ENCODE measurements at regions not wholly inside any gene's neighbourhood (a gene's known extent, or its start where the extent isn't known, plus 50 kb on each side); places are given as distances from the start of the nearest gene placed in this dataset.

GRCh38 chr12:24306001-24306400 lies 356.5 kb upstream of the SOX5 start:
- H3K9me3 ChIP-seq (ENCODE audit: control extremely low read depth in 1 of 3, control insufficient read depth in 2 of 3, insufficient read depth in 1 of 3, low read length in 2 of 3), result no peaks in the 10 kb centered on the region
- H3K4me2 ChIP-seq (replicated peaks; ENCODE audit: low read depth, low read length, poor library complexity, severe bottlenecking), result no peak overlapping the region
- no peaks in the 10 kb centered on the region for H3K27me3 ChIP-seq (replicated peaks in 1 of 4; ENCODE audit: control extremely low read depth in 1 of 4, control insufficient read depth in 3 of 4, insufficient read depth in 4 of 4, low read length in 3 of 4)
- Mint-ChIP-seq H3K9me3 (ENCODE audit: insufficient read depth) (no peaks in the 10 kb centered on the region), H3K4me1 (peaks cover 14% of the 10 kb centered on the region), H3K4me3 (no peak overlapping the region), H3K27ac (no peak overlapping the region), H3K27me3 (no peaks in the 10 kb centered on the region)
- no peaks in the 10 kb centered on the region for H4K20me1 ChIP-seq (ENCODE audit: control insufficient read depth, insufficient read depth, low read length, poor library complexity, severe bottlenecking)
- peaks cover 7% of the 10 kb centered on the region in 2 donors for H3K4me1 ChIP-seq (ENCODE audit: control insufficient read depth in 2 of 2, insufficient read depth in 2 of 2, low read length in 2 of 2)
- H3K79me2 ChIP-seq (ENCODE audit: control insufficient read depth, insufficient read depth, low read length), result no peaks in the 10 kb centered on the region
- H3K4me3 ChIP-seq (ENCODE audit: control extremely low read depth in 1 of 5, extremely low read depth in 1 of 5, insufficient read depth in 1 of 5, low read depth in 2 of 5, low read length in 4 of 5), result no peak overlapping the region
- CTCF ChIA-PET, result no interaction called here
- H2AFZ ChIP-seq (ENCODE audit: insufficient read depth, low read depth, low read length, poor library complexity, severe bottlenecking), result no peak overlapping the region
- H3K36me3 ChIP-seq (replicated peaks in 1 of 2; ENCODE audit: control extremely low read depth in 1 of 2, control insufficient read depth in 1 of 2, extremely low read depth in 1 of 2, insufficient read depth in 2 of 2, low read length in 1 of 2), result no peaks in the 10 kb centered on the region
- POLR2A ChIA-PET, result no interaction called here
- no peak overlapping the region for H3K9ac ChIP-seq (ENCODE audit: low read length)
- 93% methylated on average over 4 of the region's 6 CpGs for WGBS (ENCODE audit: insufficient coverage)
- no peak for ATAC-seq (ENCODE audit: low read depth)
- intact Hi-C loops (cut with micrococcal nuclease), result no loop called here
- H3K27ac ChIP-seq (ENCODE audit: low read length in 2 of 2), result no peak overlapping the region
- TF ChIP-seq, protein P1, sequence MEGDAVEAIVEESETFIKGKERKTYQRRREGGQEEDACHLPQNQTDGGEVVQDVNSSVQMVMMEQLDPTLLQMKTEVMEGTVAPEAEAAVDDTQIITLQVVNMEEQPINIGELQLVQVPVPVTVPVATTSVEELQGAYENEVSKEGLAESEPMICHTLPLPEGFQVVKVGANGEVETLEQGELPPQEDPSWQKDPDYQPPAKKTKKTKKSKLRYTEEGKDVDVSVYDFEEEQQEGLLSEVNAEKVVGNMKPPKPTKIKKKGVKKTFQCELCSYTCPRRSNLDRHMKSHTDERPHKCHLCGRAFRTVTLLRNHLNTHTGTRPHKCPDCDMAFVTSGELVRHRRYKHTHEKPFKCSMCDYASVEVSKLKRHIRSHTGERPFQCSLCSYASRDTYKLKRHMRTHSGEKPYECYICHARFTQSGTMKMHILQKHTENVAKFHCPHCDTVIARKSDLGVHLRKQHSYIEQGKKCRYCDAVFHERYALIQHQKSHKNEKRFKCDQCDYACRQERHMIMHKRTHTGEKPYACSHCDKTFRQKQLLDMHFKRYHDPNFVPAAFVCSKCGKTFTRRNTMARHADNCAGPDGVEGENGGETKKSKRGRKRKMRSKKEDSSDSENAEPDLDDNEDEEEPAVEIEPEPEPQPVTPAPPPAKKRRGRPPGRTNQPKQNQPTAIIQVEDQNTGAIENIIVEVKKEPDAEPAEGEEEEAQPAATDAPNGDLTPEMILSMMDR (IDR thresholded peaks at IDR 0.05), result no peak
- no peak for TF ChIP-seq EZH2 (IDR thresholded peaks at IDR 0.05; ENCODE audit: borderline replicate concordance, insufficient read depth, low read depth, low read length, poor library complexity, severe bottlenecking)
- no peak for DNase-seq

GRCh38 chr12:24304285-24304684 lies 354.8 kb upstream of the SOX5 start:
- Histone ChIP-seq H3K36me3 (replicated peaks in 1 of 2; ENCODE audit: control extremely low read depth in 1 of 2, control insufficient read depth in 1 of 2, extremely low read depth in 1 of 2, insufficient read depth in 2 of 2, low read length in 1 of 2) (no peaks in the 10 kb centered on the region), H3K4me2 (replicated peaks; ENCODE audit: low read depth, low read length, poor library complexity, severe bottlenecking) (no peak overlapping the region), H3K27me3 (replicated peaks in 1 of 4; ENCODE audit: control extremely low read depth in 1 of 4, control insufficient read depth in 3 of 4, insufficient read depth in 4 of 4, low read length in 3 of 4) (no peaks in the 10 kb centered on the region), H3K27ac (ENCODE audit: low read length in 2 of 2) (no peak overlapping the region), H4K20me1 (ENCODE audit: control insufficient read depth, insufficient read depth, low read length, poor library complexity, severe bottlenecking) (no peaks in the 10 kb centered on the region), H3K79me2 (ENCODE audit: control insufficient read depth, insufficient read depth, low read length) (no peaks in the 10 kb centered on the region), H3K9ac (ENCODE audit: low read length) (no peak overlapping the region), H2AFZ (ENCODE audit: insufficient read depth, low read depth, low read length, poor library complexity, severe bottlenecking) (no peak overlapping the region), H3K9me3 (ENCODE audit: control extremely low read depth in 1 of 3, control insufficient read depth in 2 of 3, insufficient read depth in 1 of 3, low read length in 2 of 3) (no peaks in the 10 kb centered on the region), H3K4me1 (ENCODE audit: control insufficient read depth in 2 of 2, insufficient read depth in 2 of 2, low read length in 2 of 2) (peaks cover 7% of the 10 kb centered on the region in 2 donors), H3K4me3 (ENCODE audit: control extremely low read depth in 1 of 5, extremely low read depth in 1 of 5, insufficient read depth in 1 of 5, low read depth in 2 of 5, low read length in 4 of 5) (no peak overlapping the region)
- Mint-ChIP-seq H3K4me3 (no peak overlapping the region), H3K27ac (no peak overlapping the region), H3K27me3 (no peaks in the 10 kb centered on the region), H3K9me3 (ENCODE audit: insufficient read depth) (no peaks in the 10 kb centered on the region), H3K4me1 (peaks cover 14% of the 10 kb centered on the region)
- ChIA-PET CTCF (no interaction called here), POLR2A (no interaction called here)
- no peak for TF ChIP-seq EZH2 (IDR thresholded peaks at IDR 0.05; ENCODE audit: borderline replicate concordance, insufficient read depth, low read depth, low read length, poor library complexity, severe bottlenecking)
- TF ChIP-seq, protein P1 (IDR thresholded peaks at IDR 0.05), result no peak
- 100% methylated on average over 3 of the region's 4 CpGs for WGBS (ENCODE audit: insufficient coverage)
- DNase-seq (no peak), ATAC-seq (ENCODE audit: low read depth) (no peak)
- intact Hi-C loops (cut with micrococcal nuclease), result no loop called here
